ELR (cell line): ENCODE measurements at regions not wholly inside any gene's neighbourhood (a gene's known extent, or its start where the extent isn't known, plus 50 kb on each side); places are given as distances from the start of the nearest gene placed in this dataset.

Experiments used
- DNase-seq: peaks from one replicate; pipeline ENCODE4 v3.0.0-alpha.2; 2015; ENCODE audit warnings: low read depth

- DNase-seq, result no peak
Measured at GRCh38 chr3:5428607-5429516, 241.4 kb downstream of the EDEM1 start.

- no peak for DNase-seq
Measured at GRCh38 chr3:5429517-5429890, 242.0 kb downstream of the EDEM1 start.

- no peak for DNase-seq
Measured at GRCh38 chr3:5430701-5431100, 243.2 kb downstream of the EDEM1 start.

- no peak for DNase-seq
Measured at GRCh38 chr3:5431146-5431545, 243.6 kb downstream of the EDEM1 start.

GRCh38 chr3:5431811-5432378 lies 244.4 kb downstream of the EDEM1 start:
- DNase-seq, result no peak

- DNase-seq, result no peak
Measured at GRCh38 chr3:5437296-5437782, 249.8 kb downstream of the EDEM1 start.

- no peak for DNase-seq
Measured at GRCh38 chr3:5437783-5438323, 250.3 kb downstream of the EDEM1 start.

GRCh38 chr3:5441401-5441800 lies 253.9 kb downstream of the EDEM1 start:
- DNase-seq, result no peak

GRCh38 chr3:5442106-5442785 lies 254.7 kb downstream of the EDEM1 start:
- no peak for DNase-seq

- DNase-seq, result no peak
Measured at GRCh38 chr3:5442786-5443138, 255.3 kb downstream of the EDEM1 start.

- DNase-seq, result no peak
Measured at GRCh38 chr3:5444253-5444652, 256.7 kb downstream of the EDEM1 start.

GRCh38 chr3:5445676-5446201 lies 258.2 kb downstream of the EDEM1 start:
- no peak for DNase-seq

GRCh38 chr3:5448246-5448645 lies 260.7 kb downstream of the EDEM1 start:
- no peak for DNase-seq

GRCh38 chr3:5448816-5449215 lies 261.3 kb downstream of the EDEM1 start:
- no peak for DNase-seq

- no peak for DNase-seq
Measured at GRCh38 chr3:5456199-5456598, 268.7 kb downstream of the EDEM1 start.

GRCh38 chr3:5458526-5458925 lies 271.0 kb downstream of the EDEM1 start:
- DNase-seq, result no peak

GRCh38 chr3:5462086-5462485 lies 274.6 kb downstream of the EDEM1 start:
- no peak for DNase-seq

GRCh38 chr3:5463991-5464390 lies 276.5 kb downstream of the EDEM1 start:
- no peak for DNase-seq

GRCh38 chr3:5464649-5465048 lies 277.1 kb downstream of the EDEM1 start:
- DNase-seq, result no peak

- DNase-seq, result no peak
Measured at GRCh38 chr3:5465183-5465582, 277.7 kb downstream of the EDEM1 start.

GRCh38 chr3:5466065-5466464 lies 278.6 kb downstream of the EDEM1 start:
- DNase-seq, result no peak

GRCh38 chr3:5466717-5467116 lies 279.2 kb downstream of the EDEM1 start:
- DNase-seq, result no peak

GRCh38 chr3:5473471-5473870 lies 286.0 kb downstream of the EDEM1 start:
- DNase-seq, result no peak
